ENCODE measurements at regions not wholly inside any gene's neighbourhood (a gene's known extent, or its start where the extent isn't known, plus 50 kb on each side); places are given as distances from the start of the nearest gene placed in this dataset.
"Not testable (repeated sequence)": the region's sequence is repeated elsewhere in the genome, so short reads cannot be mapped to it uniquely, and the experiment has no call there.

DNA sequence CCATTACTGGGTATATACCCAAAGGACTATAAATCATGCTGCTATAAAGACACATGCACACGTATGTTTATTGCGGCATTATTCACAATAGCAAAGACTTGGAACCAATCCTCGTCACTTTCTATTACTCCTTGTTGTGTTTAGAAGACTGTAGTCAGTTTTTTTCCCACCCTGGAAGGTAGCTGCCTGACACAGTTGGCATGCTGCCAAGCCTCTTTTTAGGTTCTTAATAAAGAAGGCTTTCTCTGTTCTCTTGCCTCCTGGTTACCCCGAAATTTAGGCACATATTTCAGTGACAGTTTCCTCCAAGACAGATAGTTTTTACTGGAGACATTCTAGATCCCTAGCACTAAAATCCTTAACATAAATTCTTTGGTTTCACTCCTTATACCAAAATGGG lies 205.4 kb upstream of the PCSK5 start:
- H3K4me3 ChIP-seq (replicated peaks; ENCODE audit: low read depth, low read length) = no peak overlapping the region
- TF ChIP-seq, protein P1, sequence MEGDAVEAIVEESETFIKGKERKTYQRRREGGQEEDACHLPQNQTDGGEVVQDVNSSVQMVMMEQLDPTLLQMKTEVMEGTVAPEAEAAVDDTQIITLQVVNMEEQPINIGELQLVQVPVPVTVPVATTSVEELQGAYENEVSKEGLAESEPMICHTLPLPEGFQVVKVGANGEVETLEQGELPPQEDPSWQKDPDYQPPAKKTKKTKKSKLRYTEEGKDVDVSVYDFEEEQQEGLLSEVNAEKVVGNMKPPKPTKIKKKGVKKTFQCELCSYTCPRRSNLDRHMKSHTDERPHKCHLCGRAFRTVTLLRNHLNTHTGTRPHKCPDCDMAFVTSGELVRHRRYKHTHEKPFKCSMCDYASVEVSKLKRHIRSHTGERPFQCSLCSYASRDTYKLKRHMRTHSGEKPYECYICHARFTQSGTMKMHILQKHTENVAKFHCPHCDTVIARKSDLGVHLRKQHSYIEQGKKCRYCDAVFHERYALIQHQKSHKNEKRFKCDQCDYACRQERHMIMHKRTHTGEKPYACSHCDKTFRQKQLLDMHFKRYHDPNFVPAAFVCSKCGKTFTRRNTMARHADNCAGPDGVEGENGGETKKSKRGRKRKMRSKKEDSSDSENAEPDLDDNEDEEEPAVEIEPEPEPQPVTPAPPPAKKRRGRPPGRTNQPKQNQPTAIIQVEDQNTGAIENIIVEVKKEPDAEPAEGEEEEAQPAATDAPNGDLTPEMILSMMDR (IDR thresholded peaks at IDR 0.05; ENCODE audit: low read length, missing control alignments) = no peak

DNA sequence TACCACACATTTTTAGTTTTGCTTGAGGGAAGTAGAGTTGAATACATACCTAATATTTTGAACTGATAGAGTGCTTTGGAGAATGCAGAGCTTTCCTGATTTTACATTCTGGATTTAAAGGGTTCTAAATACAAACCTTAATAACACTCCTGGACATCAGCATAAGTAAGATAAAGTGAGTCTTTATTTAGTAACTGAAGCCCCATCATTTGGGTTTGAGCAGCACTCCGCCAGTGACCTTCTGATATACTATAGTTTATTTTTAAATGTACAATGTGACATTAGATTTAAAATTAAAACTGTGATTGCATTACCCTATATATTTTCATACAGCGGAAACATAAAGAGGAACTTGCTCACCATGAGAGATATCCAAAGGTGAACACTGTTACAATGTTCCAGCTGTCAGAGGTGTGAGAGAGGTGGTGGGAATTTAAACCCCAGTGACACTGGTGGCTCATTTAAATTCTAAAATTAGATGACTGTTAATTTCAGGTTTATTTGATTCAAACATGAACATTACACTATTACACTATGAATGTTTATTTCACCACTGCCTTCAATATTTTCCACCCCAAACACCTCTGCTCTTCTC lies 203.0 kb upstream of the PCSK5 start:
- TF ChIP-seq, protein P1 (IDR thresholded peaks at IDR 0.05; ENCODE audit: low read length, missing control alignments) = no peak
- no peak overlapping the region for H3K4me3 ChIP-seq (replicated peaks; ENCODE audit: low read depth, low read length)
- no peak for DNase-seq (ENCODE audit: low read depth)

More for the DNA sequence above, 205.4 kb upstream of the PCSK5 start:
- no peak for DNase-seq (ENCODE audit: low read depth)

DNA sequence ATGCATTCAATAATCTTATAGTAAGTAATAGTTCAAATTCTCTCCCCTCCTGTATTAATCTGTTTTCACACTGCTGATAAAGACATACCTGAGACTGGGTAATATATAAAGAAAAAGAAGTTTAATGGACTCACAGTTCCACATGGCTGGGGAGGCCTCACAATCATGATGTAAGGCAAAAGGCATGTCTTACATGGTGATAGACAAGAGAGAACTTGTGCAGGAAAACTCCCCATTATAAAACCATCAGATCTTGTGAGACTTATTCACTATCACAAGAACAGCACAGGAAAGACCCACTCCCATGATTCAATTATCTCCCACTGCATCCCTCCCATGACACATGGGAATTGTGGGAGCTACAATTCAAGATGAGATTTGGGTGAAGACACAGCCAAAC lies 199.9 kb upstream of the PCSK5 start:
- not testable (repeated sequence) for H3K4me3 ChIP-seq (replicated peaks; ENCODE audit: low read depth, low read length); DNase-seq (ENCODE audit: low read depth)

DNA sequence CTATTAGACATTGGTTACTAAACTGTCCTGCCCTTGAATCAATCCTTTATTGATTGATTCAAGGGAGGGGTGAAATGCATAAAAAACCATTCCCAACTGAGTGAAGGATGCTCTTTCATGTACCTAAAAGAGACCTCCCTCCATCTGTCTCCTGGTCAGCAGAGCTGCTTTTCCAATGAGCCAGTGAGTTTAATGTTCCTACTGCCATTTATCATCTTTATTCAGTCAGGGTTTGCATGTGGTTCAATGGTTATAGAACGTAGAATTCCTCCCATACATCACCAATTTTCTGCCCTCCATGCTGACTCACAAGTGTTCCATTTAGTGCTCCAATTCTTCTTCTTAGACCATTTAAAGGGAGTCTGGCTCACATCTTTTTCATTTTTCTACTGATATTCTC lies 199.1 kb upstream of the PCSK5 start:
- no peak for DNase-seq (ENCODE audit: low read depth)
- TF ChIP-seq, protein P1 (IDR thresholded peaks at IDR 0.05; ENCODE audit: low read length, missing control alignments) = no peak
- H3K4me3 ChIP-seq (replicated peaks; ENCODE audit: low read depth, low read length) = no peak overlapping the region

DNA sequence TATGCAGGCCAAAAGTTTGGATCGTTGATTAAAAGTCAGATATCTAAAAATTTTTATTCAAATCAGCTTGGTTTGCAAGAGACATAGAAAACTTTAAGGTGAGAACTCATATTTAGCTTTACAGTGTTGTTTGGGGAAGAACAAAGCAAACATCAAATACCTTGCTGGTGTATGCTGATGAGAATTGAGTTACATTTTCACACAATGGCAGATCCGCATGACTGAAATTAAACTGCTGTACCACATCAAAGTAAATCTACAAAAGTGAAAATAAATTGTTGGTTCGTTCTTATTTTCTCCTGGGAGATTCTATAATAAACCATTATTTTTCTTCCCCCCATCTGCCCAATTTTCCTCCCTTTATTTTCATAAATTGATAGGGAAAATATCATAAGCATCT lies 198.2 kb upstream of the PCSK5 start:
- no peak overlapping the region for H3K4me3 ChIP-seq (replicated peaks; ENCODE audit: low read depth, low read length)
- TF ChIP-seq, protein P1 (IDR thresholded peaks at IDR 0.05; ENCODE audit: low read length, missing control alignments) = no peak
- no peak for DNase-seq (ENCODE audit: low read depth)

DNA sequence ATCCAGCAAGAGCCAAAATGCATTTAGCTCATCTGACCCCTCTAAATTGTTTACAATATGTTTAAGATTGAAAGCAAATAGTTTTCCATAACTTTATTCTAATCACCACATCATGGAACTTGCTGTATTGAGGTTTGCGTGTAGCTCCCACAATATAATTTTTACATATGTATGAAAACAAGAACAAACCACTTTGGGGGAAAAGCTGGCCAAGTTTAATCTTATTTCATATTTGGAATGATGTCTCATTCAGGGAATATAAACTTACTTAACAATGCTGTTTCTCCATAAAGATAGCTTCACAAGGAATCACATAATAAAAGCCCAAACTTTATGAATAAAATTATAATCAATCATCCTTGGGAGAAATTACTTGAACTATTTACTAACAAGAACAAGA lies 194.6 kb upstream of the PCSK5 start:
- DNase-seq (ENCODE audit: low read depth) = no peak
- TF ChIP-seq, protein P1 (IDR thresholded peaks at IDR 0.05; ENCODE audit: low read length, missing control alignments) = no peak
- no peak overlapping the region for H3K4me3 ChIP-seq (replicated peaks; ENCODE audit: low read depth, low read length)

DNA sequence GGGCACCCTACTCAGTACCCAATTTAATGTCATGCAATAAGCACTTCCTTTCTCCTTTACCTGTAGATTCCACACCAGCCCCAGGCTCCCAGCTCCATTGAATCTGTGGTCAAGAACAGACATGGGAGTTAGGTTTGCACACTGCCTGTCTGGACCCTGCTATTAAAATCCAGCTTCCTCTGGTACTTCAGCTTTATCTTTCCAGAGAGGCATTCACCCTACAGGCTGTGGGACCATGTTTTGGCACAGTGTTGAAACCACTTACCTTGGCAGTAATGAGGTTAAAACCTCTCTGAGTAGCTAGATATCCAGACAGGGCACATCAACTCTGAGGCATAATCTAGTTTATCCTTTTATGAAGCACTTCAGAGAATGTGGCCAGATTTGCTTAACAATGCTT lies 191.5 kb upstream of the PCSK5 start:
- DNase-seq (ENCODE audit: low read depth) = no peak
- TF ChIP-seq, protein P1 (IDR thresholded peaks at IDR 0.05; ENCODE audit: low read length, missing control alignments) = no peak

More for the DNA sequence above, 191.5 kb upstream of the PCSK5 start:
- H3K4me3 ChIP-seq (replicated peaks; ENCODE audit: low read depth, low read length) = no peak overlapping the region
